Endothelial cell of umbilical vein (primary cell): ENCODE measurements at regions not wholly inside any gene's neighbourhood (a gene's known extent, or its start where the extent isn't known, plus 50 kb on each side); places are given as distances from the start of the nearest gene placed in this dataset.

Experiments
- BruUV-seq: library from RNA; stranded (reverse); fragments of 400-500 nt; replicated peaks from 2 replicates; lab custom pipeline; 2021; lab: Mats Ljungman, UMichigan
- CTCF ChIA-PET: fragments of 300-600, 350-600 bp; sonication (Branson Sonifier 250); formaldehyde crosslinking; loops from one replicate; lab custom pipeline; 2021; ENCODE audit warnings: antibody characterized with exemption, inconsistent platforms; lab: Charles Lee
- POLR2A ChIA-PET: fragments of 300-600, 350-600 bp; sonication (Branson Sonifier 250); formaldehyde crosslinking; loops from one replicate; lab custom pipeline; 2021; ENCODE audit warnings: antibody characterized with exemption, inconsistent platforms; lab: Charles Lee
- DNase-seq: peaks from one replicate; pipeline ENCODE4 v3.0.0-alpha.2; 2011; ENCODE audit warnings: low read depth, low spot score
- FAIRE-seq: peaks from 2 replicates; lab custom pipeline; 2011; peaks lifted over from hg19 to GRCh38; lab: Jason Lieb, UNC
- H2AFZ ChIP-seq: 2 replicates; pipeline ENCODE4 v1.6.0; 2012; ENCODE audit warnings: low read depth, low read length, control low read depth, inconsistent platforms
- H3K27ac ChIP-seq: 2 replicates; pipeline ENCODE4 v1.5.1; 2011; ENCODE audit warnings: low read depth, mild to moderate bottlenecking, control low read depth, low read length, moderate library complexity; ENCODE audit not compliant: insufficient read depth
- H3K27me3 ChIP-seq, 2 experiments: 2 replicates each; pipeline versions ENCODE4 v1.6.0 to v1.6.1; 2011; ENCODE audit warnings: low read length in 2 of 2, mixed read lengths in 1 of 2; ENCODE audit not compliant: control insufficient read depth in 2 of 2, insufficient read depth in 2 of 2
- H3K36me3 ChIP-seq, 2 experiments: 2 replicates in 1 of 2; 3 replicates in 1 of 2; pipeline ENCODE4 v1.5.1; 2011; ENCODE audit warnings: low read length in 2 of 2, mild to moderate bottlenecking in 1 of 2, moderate library complexity in 1 of 2; ENCODE audit not compliant: control insufficient read depth in 2 of 2, insufficient read depth in 2 of 2; ENCODE audit errors: extremely low read depth in 1 of 2
- H3K4me1 ChIP-seq: 3 replicates; pipeline ENCODE4 v1.5.1; 2011; ENCODE audit warnings: mild to moderate bottlenecking, low read length; ENCODE audit not compliant: control insufficient read depth, insufficient read depth; ENCODE audit errors: extremely low read depth
- H3K4me2 ChIP-seq: 2 replicates; pipeline ENCODE4 v1.6.1; 2011; ENCODE audit warnings: low read length, control low read depth, mixed read lengths; ENCODE audit not compliant: insufficient read depth
- H3K4me3 ChIP-seq, 3 experiments: fragments of 200-600 bp in 1 of 3; sonication (generic), shearing (Covaris generic) in 1 of 3; replicated peaks in 1 of 3; 2 replicates each; pipeline ENCODE4 v1.5.1; 2011 to 2016; ENCODE audit warnings: control low read depth in 3 of 3, low read length in 3 of 3, mild to moderate bottlenecking in 2 of 3, inconsistent platforms in 1 of 3, low read depth in 1 of 3, moderate library complexity in 1 of 3; ENCODE audit not compliant: insufficient read depth in 1 of 3
- H3K79me2 ChIP-seq: 2 replicates; pipeline ENCODE4 v1.6.0; 2012; ENCODE audit warnings: low read length, inconsistent platforms; ENCODE audit not compliant: control insufficient read depth, insufficient read depth
- H3K9ac ChIP-seq: replicated peaks from 2 replicates; pipeline ENCODE3; 2011; ENCODE audit warnings: low read length, control low read depth; ENCODE audit not compliant: insufficient read depth; ENCODE audit errors: extremely low read depth
- H3K9me1 ChIP-seq: replicated peaks from 3 replicates; pipeline ENCODE4 v1.6.0; 2011; ENCODE audit warnings: mild to moderate bottlenecking, low read length; ENCODE audit not compliant: control insufficient read depth, insufficient read depth; ENCODE audit errors: extremely low read depth
- H3K9me3 ChIP-seq: replicated peaks from 2 replicates; pipeline ENCODE4 v1.5.1; 2012; ENCODE audit warnings: low read length, inconsistent platforms; ENCODE audit not compliant: control insufficient read depth, insufficient read depth
- H4K20me1 ChIP-seq: replicated peaks from 2 replicates; pipeline ENCODE3; 2011; ENCODE audit warnings: mild to moderate bottlenecking, low read length; ENCODE audit not compliant: control insufficient read depth, insufficient read depth; ENCODE audit errors: extremely low read depth
- FOS ChIP-seq: IDR thresholded peaks from 2 replicates; pipeline ENCODE4 v1.6.1; 2011; ENCODE audit warnings: mild to moderate bottlenecking, low read length, moderate library complexity, borderline replicate concordance; ENCODE audit not compliant: insufficient read depth
- GATA2 ChIP-seq: IDR thresholded peaks from 2 replicates; pipeline ENCODE4 v1.7.0; 2011; ENCODE audit warnings: low read depth, mild to moderate bottlenecking, moderate library complexity, mixed read lengths, low read length; ENCODE audit not compliant: insufficient read length, insufficient read depth
- MYC ChIP-seq: IDR thresholded peaks from one replicate; pipeline ENCODE4 v1.6.1; 2011; ENCODE audit warnings: mild to moderate bottlenecking, low read depth, low read length
- POLR2AphosphoS5 ChIP-seq: IDR thresholded peaks from 2 replicates; pipeline ENCODE4 v1.6.1; 2012; ENCODE audit warnings: low read depth, mild to moderate bottlenecking, control low read depth, low read length, moderate library complexity; ENCODE audit not compliant: insufficient read depth
- dilution Hi-C: fragments of 300-500 bp; cut with MboI; formaldehyde crosslinking; loops from one replicate; pipeline ENCODE4 v1.15.0; 2019; ENCODE audit warnings: low sequenced_read_pairs; ENCODE audit not compliant: extremely low pct_ligation_motif_present
- intact Hi-C: fragments of 100-400 bp; cut with micrococcal nuclease; formaldehyde crosslinking; loops from one replicate; pipeline ENCODE4 v1.10.0; 2022

GRCh38 chr3:103866113-103866512 is 1431.3 kb downstream of the ZPLD1 start:
- H3K36me3 ChIP-seq = no peaks in the 10 kb centered on the region
- CTCF ChIA-PET = no interaction called here
- BruUV-seq = no TSS peak
- no peaks in the 10 kb centered on the region for H3K79me2 ChIP-seq
- no peak overlapping the region for H3K27ac ChIP-seq
- H3K9me1 ChIP-seq = no peaks in the 10 kb centered on the region
- H3K27me3 ChIP-seq = no peaks in the 10 kb centered on the region
- dilution Hi-C loops (no loop called here), intact Hi-C loops (no loop called here)
- FAIRE-seq (no peak), DNase-seq (no peak)
- POLR2A ChIA-PET = no interaction called here
- no peak overlapping the region for H3K9ac ChIP-seq
- no peak for TF ChIP-seq POLR2AphosphoS5
- TF ChIP-seq GATA2 = no peak
- TF ChIP-seq MYC = no peak
- no peaks in the 10 kb centered on the region for H3K4me1 ChIP-seq
- no peak overlapping the region for H3K4me2 ChIP-seq
- no peak overlapping the region for H3K4me3 ChIP-seq
- H4K20me1 ChIP-seq = no peaks in the 10 kb centered on the region
- H2AFZ ChIP-seq = no peak overlapping the region
- no peaks in the 10 kb centered on the region for H3K9me3 ChIP-seq

DNA sequence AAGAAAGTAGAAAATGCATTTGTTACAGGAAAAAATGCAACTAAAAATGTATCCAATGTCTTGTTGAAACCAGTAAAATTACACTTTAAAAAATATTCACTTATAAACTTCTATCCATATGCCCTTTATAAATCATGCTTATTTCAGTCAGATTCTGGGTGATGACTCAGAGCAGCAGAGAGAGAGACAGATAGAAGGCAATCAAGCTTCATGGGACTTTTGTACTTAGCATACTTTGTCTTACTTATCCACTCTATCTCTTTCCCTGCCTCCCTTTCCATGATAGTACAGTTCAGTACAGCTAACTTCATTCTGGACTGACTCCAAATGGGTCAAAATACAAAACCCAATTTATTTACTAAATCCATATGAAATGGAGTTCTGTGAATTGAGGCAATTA is 1438.2 kb downstream of the ZPLD1 start:
- TF ChIP-seq FOS = no peak
- no peaks in the 10 kb centered on the region for H3K36me3 ChIP-seq
- intact Hi-C loops = no loop called here
- no peak overlapping the region for H3K4me3 ChIP-seq
- H4K20me1 ChIP-seq = no peaks in the 10 kb centered on the region
- ChIA-PET CTCF (interaction anchor here (1.0 kb wide), 1 partner anchor 64 kb away, joined by 3 read pairs; no protein-coding TSS in a partner anchor), POLR2A (no interaction called here)
- DNase-seq (no peak), FAIRE-seq (no peak)
- dilution Hi-C loops = no loop called here
- H2AFZ ChIP-seq = no peak overlapping the region
- H3K9ac ChIP-seq = no peak overlapping the region
- no peaks in the 10 kb centered on the region for H3K9me1 ChIP-seq
- no peaks in the 10 kb centered on the region for H3K9me3 ChIP-seq
- H3K4me2 ChIP-seq = no peak overlapping the region
- no peaks in the 10 kb centered on the region for H3K27me3 ChIP-seq
- no peaks in the 10 kb centered on the region for H3K79me2 ChIP-seq
- no peak overlapping the region for H3K27ac ChIP-seq
- H3K4me1 ChIP-seq = no peaks in the 10 kb centered on the region
- BruUV-seq = no TSS peak
